Tongue (tissue), 1 donor: ENCODE measurements at regions not wholly inside any gene's neighbourhood (a gene's known extent, or its start where the extent isn't known, plus 50 kb on each side); places are given as distances from the start of the nearest gene placed in this dataset.
"Not testable (repeated sequence)": the region's sequence is repeated elsewhere in the genome, so short reads cannot be mapped to it uniquely, and the experiment has no call there.

Experiments
- DNase-seq: peaks from one replicate; pipeline ENCODE4 v3.0.0-alpha.2; 2015

DNA sequence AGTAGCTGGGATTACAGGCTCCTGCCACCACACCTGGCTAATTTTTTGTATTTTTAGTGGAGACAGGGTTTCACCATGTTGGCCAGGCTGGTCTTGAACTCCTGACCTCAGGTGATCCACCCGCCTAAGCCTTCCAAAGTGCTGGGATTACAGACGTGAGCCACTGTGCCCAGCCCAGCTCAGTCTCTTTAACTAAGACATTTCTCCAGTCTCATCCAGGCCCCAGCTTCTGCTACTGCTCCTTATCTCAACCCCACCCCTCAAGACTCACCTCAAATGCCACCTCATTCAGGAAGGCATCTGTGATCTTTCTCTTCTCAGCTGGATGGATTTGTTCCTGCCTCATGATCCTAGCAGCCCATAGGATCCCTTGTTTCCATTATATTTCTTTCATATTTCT, 85.9 kb upstream of the GRAMD1B start:
- not testable (repeated sequence) for DNase-seq

DNA sequence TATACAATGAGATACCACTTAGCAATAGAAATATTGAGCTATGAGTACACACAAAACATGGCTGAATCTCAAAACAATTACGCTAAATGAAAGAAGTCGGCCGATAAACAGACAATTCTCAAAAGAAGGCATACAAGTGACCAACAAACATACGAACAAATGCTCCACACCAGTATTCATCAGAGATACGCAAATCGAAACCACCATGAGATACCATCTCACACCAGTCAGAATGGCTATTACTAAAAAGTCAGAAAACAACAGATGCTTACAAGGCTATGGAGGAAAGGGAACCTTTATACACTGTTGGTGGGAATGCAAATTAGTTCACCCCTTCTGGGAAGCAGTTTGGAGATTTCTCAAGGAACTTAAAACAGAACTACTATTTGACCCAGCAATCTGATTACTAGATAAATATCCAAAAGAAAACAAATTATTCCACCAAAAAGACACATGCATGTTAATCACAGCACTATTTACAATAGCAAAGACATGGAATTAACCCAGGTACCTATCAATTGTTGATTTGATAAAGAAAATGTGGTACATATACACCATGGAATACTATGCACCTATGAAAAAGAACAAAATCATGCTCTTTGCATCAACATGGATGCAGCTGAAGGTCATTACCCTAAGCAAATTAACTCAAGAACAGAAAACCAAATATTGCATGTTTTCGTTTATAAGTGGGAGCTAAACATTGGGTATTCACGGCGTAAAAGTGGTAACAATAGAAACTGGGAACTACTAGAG, 90.9 kb upstream of the GRAMD1B start:
- no peak for DNase-seq

DNA sequence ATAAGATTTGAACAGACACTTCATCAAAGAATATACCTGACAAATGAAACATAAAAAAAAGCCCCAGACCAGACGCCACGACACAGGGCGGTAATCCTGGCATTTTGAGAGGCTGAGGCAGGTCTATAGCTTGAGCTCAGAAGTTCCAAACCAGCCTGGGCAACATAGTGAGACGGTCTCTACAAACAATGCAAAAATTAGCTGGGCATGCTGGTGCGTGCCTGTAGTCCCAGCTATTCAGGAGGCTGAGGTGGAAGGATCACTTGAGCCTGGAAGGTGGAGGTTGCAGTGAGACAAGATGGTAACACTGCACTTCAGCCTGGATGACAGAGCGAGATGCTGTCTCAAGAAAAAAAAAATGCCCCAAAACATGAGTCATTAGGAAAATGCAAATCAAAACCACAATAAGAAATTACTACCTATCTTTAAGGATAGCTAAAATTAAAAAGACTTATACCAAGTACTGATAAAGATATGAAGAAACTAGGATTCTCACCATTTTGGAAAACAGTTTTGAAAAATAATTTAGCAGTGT, 91.7 kb upstream of the GRAMD1B start:
- DNase-seq = no peak

DNA sequence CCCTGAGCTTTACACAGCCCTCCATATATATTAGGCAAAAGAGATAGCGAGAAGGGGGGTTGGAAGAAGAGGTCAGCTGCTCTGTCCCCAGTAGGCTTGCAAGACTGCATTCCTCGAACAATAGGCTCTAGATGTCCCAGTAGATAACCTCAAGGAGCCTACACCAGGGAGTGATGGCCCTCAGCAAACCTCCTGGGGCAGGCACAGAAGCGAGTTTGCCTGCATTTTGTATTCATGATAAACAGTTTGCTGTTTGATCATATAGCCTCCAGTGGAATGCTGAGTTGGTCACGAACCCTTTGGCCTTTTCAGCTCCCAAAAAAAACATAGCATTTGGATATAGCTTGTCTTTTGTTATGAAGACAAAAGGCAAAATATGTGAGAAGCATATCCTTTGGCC, 95.1 kb upstream of the GRAMD1B start:
- no peak for DNase-seq

DNA sequence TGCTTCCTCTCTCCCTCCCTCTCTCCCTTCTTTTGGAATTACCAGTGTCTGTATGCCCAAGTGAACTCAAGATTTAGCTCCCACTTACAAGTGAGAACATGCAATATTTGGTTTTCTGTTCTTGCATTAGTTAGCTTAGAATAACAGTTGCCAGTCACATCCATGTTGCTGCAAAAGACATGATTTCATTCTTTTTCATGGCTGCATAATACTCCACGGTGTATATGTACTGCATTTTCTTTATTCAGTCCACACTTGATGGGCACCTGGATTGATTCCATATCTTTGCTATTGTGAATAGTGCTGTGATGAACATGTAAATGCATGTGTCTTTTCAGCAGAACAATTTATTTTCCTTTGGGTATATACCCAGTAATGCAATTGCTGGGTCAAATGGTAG, 97.5 kb upstream of the GRAMD1B start:
- not testable (repeated sequence) for DNase-seq

DNA sequence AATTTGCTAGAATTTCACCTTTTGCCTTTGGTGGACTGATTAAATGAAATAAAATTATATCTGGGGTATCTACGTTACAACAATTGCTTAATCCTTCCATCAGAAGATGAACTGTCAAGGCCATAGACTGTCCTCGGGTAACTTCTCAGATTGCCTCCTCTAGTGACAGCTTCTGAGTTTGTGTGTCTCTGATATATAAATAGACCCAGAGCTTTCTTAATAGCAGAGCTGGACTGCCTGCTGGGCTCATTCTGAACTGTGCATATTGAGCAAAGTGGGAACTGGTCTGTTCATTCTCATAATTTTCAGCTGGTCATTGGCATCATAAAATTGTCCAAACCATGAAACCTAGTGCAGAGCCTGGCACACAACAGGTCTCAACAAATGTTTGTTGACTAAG, 99.1 kb upstream of the GRAMD1B start:
- DNase-seq = peak; percentile 22

DNA sequence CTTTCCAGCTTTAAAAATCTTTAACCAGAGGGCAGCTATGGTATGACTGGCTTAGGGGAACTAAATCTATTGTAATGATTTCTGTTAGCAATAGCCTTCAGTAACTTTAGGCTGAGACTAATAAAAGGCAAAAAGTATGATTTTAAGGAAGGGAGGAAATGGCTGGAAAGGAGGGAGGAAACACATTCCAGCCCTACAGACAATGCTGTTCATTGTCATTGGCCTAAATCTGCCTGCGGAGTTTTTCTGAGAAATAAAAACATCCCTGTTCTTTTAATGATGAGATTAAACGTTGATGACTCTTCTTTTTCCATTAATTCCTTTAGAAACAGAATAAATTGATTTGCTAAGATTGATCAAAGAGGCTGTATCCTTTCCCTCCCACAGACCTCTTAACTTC, 99.6 kb upstream of the GRAMD1B start:
- DNase-seq = no peak

DNA sequence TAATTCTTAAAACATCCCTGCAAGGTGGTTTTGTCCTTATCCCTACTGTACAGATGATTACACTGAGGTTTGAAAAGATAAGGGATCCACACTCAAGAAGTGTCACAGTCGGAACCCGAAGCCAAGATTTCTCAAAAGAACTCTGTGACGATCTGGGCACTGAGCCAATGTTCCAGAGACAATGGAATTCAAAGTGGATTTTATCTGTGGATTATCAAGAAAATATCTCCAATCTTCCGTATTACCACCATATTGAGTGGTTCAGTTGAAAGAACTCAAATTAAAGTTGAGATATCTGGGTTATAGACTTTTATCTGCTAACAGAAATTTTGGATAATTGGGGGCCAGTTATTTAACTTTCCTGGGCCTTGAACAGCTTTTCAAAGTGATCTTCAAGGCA, 100.0 kb upstream of the GRAMD1B start:
- no peak for DNase-seq

DNA sequence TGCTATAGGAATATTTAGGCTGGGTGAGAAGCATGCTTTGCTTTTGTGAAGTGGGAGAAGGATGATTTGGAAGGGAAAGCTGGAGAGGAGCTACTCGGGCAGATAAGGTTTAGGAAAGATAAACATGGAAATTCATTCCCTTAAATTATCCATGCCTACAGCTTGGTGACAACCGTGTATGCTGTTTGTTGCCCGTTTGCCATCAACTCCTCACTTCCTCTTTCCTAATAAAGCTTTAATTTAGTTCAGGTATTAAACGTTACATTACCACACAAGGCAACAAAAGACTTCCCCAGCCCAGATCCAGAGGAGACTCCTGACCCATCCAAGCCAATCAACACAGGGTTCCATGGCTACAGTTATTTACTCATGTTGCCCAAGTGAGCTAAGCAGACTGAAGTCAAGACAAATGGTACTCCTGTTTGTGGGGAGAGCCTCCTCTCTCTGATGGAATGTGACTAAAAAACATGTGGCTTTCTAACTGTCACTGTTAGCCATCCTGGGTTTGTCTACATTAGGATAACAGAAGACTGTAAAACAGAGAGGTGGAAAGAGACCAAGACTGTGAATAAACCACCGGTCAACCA, 101.7 kb upstream of the GRAMD1B start:
- no peak for DNase-seq

DNA sequence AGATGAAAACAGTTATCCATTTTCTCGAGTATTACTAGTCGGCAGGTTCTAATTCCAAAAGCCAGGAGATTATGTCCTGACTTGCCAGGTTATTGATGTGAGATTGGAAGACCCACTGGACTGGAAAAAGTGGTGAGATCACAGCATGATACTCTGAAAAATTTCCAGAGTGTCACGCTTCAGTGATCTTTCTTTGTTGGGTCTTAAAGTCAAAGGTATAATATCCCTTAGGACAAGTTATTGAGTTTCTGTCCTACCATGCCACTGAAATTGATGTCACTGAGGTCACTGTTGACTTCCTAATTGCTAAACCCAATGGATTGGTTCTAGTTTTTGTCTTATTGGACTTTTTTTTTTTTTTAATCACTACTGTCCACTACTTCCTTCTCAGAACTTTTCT, 104.5 kb upstream of the GRAMD1B start:
- DNase-seq = no peak

DNA sequence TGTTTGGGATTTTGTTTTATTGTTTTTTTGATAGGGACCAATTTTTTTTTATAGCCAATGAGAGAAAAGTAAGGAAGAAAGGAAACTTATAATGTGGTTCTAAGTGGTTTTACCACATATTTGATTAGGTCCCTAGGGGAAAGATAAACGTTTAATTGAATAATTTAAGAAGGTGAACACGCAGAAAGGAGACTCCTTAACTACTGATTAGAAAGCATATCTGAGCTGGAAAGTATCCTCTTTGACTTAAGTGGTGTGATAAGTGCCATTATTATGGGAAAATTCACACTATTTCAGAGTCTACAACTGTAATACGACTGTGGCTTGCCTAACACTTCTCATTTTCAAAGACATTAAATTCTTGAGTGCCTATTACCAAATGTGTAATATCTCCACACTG, 106.5 kb upstream of the GRAMD1B start:
- DNase-seq = no peak

DNA sequence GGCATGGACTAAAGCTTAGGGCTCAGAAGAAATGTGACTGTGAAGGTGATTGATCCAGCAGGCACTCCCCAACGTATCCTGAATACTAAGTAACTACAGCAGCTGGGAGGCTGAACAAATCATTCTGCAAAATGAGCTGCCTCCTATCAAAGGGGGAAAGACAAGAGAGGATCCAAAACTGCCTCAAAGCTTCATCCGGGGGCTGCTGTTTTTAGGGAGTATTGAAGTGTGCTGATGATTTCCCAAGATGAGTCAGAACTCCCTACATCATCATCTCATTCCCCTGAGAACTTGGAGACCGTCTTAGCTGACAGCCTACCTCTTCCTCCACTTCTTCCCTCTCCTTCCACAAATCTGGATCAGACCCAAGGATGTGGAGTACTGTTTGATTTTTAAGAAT, 108.4 kb upstream of the GRAMD1B start:
- no peak for DNase-seq

DNA sequence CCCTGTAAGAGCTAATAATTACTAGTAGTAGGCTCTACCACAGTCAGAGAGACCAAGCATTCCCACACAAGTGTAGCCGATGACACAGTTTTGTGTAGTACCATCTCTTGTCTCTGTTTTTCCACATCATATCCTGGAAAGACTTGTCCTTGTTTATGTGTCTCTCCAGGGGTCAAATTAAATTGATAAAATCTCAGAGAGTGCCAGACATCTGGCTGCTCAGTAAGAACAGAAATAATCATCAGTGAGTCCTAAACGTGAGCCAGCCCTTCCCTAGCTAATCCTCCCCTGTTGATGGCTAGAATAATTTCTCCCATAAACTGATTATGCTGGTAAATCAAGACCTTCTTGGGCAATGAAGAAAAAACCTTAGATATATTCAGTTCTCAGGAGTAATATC, 111.4 kb upstream of the GRAMD1B start:
- DNase-seq = no peak

DNA sequence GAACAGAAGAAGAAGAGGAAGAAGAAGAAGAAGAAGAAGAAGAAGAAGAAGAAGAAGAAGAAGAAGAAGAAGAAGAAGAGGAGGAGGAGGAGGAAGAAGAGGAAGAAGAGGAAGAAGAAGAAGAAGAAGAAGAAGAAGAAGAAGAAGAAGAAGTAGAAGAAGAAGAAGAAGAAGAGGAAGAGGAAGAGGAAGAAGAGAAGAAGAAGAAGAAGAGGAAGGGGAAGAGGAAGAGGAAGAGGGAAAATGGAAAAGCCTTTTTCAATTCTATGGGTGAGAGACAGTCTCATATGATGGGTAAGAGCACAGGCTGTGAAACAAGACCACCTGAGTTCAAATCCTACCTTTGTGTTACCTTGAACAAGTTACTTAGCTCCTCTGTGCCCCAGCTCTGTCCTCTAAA, 111.9 kb upstream of the GRAMD1B start:
- not testable (repeated sequence) for DNase-seq

DNA sequence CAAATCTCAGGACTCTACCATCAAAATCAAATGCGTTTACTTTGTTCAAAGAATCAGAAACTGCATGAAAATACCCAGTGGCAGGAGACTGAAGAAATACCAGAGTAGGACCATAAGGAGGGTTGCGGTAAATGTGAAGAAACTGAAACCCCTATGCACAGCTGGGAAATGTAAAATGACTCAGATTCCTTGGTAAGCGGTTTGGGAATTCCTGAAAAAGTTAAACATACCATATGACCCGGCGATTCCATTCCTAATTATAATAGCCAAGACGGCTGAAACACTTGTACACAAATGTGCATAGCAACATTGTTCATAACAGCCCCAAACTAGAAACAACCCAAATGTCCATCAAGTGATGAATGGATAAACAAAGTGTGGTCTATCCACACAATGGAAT, 114.1 kb upstream of the GRAMD1B start:
- no peak for DNase-seq

DNA sequence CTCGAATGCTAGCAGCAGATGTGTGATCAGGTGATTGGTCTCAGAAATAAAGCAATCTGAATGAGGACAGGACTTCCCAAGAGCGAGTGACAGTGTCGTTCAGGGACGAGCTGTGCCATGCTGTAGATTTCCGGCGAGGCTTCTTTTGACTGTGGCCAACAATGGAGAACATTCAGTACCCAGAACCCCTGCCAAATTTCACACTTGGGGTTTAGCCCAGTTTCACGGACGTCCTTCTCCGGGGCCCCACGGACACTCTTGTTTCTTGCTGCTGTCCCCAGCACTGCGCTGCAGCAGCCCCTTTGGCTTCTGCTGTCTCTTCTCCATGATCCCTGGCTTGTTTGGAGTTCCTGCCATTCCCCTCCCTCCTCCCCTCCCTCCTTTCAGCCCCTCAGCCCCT, 115.1 kb upstream of the GRAMD1B start:
- DNase-seq = no peak

DNA sequence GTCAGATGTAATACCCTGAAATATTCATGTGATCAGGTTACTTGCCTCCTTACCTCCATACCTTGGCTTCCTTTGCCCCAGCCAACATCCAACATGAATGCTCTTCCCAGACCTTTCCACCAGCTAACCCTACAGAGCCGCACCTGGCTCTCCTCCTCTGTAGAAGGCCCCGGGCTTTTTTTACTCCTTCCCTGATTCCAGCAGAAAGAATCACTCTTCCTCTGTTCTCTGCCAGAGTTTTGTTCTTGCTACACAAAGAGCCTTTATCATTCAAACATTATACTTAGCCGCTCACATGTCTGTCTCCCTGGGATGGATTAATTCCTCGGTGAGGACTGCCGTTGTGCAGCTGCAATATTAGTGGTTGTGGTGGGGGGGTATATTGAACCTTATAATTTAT, 116.8 kb upstream of the GRAMD1B start:
- no peak for DNase-seq

DNA sequence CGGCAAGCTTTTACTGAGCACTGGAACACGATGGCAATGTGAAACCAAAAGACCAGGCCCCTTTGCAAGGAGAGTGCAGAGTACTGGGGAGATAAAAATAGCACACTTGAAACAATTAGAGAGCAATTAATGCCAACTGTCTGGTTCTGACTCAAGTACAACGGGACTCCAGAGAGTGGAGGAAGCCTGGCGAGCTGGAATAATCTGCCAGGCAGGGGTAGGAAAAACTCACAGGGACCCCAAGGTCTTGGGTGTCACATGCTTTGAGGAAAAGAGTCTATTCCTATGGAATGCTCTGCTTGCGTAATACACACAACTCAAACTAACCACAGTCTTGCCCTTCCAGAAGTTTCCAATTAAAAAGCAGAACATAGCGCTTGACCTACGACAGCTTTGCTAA, 113.0 kb upstream of the CLMP start:
- peak; percentile 69 for DNase-seq

DNA sequence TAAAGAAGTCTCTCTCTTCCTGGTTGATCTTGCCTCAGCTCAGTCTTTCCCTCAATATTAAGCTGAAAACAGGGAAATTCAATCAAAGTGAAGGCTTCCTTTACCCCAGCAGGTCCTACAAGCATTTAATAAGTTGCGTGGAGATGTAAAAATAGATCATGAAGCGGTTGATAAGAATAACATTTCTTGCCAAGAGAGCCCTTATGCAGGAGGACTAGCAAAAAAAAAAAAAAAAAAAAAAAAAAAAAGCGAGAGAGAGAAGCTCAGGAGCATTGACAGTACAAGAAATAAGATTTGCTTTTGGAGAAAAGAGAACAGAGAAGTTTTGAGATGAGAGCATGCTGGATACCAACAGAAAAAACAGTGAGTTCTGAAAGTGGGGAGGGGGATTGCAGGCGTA, 112.2 kb upstream of the CLMP start:
- DNase-seq = no peak

DNA sequence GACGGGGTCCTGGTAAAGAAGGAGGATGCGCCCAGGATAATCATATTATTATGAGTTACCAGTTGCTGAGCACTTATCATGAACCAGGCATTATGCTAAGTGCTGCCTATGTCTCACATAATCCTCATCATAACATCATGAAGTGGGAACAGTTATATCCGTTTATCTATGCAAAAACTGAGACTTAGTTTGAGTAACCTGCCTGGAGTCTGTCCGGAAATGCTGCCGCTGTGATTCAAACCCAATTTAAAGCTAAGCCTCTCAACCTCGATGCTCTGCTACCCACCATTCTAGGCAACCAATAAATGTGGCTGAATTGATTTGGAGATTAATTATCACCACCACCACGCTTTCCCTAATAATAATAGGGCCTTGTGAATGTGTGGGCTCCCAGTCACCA, 111.5 kb upstream of the CLMP start:
- DNase-seq = no peak

DNA sequence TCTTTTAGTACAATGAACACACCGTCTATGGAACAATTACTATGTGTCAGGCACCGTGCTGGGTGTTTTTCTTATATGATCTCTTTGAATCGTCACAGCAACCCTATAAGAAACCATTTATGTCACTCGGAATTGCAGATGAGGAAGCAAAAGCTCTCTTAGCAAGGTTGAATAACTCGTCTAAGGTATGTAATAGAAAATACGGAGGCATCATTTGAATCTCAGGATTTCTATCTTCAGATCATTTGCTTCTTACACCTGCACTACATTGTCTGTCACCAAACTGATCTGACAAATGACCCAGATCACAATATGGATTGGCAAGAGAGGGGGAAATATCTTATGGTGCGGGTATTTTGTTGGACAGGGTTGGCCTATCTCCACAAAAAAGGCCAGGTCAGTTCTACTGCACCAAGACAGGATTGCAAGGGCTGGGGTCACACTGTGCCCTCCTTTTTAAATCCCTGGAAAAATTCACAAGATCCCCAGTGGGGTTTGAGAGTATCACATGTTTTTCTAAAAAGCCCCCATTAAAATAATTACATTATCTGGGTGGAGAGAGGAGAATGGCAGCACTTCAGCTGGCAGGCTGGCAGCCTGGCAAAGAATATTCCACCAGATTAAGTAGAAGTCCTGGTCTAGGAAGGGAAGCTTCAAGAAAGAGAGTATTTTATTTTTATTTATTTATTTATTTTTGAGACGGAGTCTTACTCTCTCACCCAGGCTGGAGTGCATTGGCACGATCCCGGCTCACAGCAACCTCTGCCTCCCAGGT, 110.7 kb upstream of the CLMP start:
- no peak for DNase-seq

DNA sequence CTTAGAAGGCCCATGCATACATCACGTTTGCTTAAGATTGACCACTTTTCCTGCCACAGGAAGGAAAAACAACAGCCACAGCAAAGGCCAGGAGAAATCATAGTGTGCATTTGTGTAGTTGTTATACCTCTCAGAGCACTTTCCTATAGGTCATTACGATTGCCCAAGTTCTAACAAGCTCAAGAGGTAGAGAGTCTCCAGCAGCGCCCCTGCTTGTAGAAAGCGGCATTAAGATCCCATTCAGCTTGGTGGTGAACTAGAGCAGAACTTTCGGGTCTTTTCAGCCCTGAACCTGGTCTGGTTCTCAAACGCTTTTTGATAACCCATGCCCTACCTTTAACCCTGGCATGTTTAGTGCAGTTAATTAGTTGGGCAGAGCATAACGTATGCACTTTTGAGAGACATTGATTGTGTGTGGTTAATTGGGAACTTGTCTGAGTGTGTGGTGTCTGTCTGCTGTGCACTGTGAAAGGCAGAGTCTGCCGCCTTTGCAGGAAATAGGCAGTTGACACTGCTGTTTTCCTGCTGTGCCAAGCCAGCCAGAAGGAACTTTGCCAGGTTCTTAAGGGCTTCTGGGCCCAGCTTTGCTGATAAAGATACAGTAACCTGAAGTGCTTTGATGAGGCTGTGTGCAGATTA, 109.9 kb upstream of the CLMP start:
- DNase-seq = no peak

DNA sequence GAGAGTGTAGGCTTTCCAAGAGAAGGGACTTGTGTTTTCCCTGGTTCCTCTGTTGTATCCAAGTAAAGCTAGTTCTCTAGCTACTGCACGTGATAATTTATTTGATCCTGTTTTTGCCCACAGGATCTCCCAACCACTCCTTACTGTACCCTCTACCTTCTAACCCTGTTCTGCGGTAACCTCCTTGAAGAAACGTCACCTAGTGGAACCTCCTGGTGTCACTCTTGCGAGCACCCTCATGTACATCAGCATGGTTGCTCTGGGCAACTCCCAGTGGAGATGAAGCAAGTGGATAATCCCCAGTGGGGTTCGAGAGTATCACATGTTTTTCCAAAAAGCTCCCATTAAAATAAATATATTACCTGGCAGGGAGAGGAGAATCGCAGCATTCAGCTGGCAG, 108.9 kb upstream of the CLMP start:
- DNase-seq = no peak
